Limb (tissue), 2 donors: ENCODE measurements at regions not wholly inside any gene's neighbourhood (a gene's known extent, or its start where the extent isn't known, plus 50 kb on each side); places are given as distances from the start of the nearest gene placed in this dataset.

Source experiments
- DNase-seq, 2 donors: peaks; one replicate each; pipeline ENCODE4 v3.0.0-alpha.2; 2016; ENCODE audit errors: extremely low spot score in 2 of 2

DNA sequence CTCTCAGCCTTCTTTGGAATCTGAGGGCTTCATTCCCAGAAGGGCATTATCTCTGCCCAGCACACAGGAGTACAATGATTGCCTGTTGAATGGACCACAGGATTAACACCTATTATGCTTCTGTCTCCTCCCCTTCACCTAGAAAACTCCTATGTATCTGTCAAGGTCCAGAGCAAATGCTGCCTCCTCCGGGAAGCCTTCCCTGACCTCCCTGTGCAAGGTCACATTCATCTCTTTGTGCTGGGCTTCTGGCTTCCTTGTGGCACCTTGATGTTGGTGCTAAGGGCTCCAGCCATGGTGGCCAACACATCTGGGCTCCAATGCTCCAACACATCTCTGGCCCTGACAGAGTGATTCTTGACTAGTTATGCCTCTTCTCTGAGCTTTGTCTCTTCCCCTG is 49.9 kb upstream of the ATP2B2 start:
- peak in 1 of 2 donors; percentile 1 for DNase-seq

DNA sequence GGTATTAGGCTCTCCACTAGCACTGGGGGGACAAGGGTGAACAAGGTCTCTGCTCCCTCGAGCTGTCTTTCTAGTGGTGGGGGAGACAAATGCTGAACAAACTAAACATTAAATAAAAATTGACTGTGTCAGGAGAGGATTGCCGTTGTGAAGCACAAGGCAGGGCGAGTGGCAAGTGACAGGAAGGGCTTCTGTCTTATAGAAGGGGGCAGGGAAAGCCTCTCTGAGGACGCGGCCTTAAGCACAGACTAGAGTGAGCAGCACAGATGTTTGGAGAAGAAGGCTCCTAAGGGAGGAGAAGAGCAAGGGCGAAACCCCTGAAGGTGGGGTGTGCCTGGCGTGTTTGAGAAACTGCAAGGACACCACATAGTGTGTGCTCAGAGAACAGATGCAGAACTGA is 50.9 kb upstream of the ATP2B2 start:
- peak in 1 of 2 donors; percentile 12 for DNase-seq

- DNase-seq, result peak in 1 of 2 donors; percentile 7
Observed at GRCh38 chr3:10557250-10557649, 51.9 kb upstream of the ATP2B2 start.

- peak in 1 of 2 donors; percentile 12 for DNase-seq
Observed at GRCh38 chr3:10557781-10558373, 52.5 kb upstream of the ATP2B2 start.

DNA sequence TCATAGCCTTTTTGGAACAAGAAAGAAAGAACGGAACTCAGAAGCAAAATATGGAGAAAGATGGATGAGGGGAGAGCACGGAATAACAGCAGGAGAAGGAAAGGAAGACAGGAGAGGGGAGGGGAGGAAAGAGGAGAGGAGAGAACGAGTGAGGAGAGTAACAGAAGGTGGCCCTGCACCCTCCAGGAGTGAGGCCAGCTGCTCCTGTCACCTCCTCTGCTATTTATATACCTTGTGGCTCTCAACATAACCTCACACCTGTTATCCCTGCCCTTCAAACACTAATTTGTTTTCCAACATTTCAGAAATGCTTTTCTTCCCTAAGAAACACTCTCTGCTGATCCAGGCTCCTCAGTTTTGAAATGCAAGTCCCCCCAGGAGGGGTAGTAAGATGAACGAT is 53.4 kb upstream of the ATP2B2 start:
- peak in 1 of 2 donors; percentile 22 for DNase-seq

DNA sequence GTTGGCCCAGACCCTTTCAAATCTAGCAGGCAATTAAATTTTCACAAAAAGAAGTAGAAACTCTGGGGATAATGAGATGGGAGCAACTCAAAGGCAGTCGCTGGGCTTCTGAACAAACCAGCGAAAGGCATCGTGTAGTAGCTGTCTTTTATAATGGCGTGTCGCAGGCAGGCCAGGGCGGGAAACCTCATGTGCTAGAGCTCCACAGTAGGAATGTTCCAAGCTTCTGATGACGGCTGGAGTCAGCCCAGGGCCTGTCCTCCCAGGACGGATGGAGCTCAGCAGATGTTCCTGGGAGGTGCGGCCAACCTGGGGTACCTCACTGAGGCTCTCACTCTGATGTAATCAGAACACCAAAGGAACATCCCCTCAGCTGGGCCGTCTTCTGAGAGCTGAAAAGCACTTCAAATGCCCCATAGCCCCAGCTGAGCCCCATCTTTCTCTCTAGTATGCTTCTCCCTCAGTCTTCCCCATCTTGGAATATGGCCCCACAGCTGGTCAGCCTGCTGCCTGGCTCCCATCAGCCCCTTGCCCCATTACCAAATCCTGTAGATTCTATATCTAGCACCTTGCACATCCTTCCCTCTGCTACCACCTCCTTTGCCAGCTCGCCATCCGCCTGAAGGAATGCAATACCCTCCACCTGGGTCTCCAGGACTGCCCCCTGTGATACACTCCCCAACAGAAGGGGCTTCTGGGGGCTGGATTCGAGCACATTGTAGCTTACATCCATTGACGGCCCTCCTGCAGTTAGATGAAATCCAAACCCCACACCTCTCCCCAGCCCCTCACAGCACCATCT is 54.9 kb upstream of the ATP2B2 start:
- peak in 1 of 2 donors; percentile 8 for DNase-seq

DNA sequence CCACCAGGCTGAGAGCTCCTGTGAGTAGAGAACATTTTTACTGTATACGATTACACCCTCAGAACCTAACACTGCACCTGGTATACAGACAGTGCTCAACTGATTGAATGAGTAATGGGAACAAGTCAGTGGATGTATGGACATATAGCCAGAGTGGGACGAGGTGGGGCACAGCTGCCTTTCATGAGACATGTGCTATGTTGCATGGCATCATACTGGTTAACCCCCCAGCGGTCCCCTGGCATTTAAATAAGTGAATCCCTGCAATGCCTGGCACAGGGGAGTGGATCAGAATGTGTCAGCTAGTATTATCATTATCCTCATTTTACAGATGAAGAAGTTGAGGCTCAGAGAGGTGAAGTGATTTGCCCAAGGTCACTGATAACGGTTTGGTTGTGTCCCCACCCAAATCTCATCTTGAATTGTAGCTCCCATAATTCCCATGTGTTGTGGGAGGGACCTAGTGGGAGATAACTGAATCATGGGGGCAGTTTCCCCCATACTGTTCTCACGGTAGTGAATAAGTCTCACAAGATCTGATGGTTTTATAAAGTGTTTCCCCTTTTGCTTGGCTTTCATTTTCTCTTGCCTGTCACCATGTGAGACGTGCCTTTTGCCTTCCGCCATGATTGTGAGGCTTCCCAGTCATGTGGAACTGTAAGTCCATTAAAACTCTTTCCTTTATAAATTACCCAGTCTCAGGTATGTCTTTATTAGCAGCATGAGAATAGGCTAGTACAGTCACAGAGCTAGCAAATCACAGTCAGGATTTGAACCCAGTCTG is 56.0 kb upstream of the ATP2B2 start:
- no peak for DNase-seq

- DNase-seq, result no peak
Observed at GRCh38 chr3:10561946-10562560, 56.7 kb upstream of the ATP2B2 start.

- DNase-seq, result no peak
Observed at GRCh38 chr3:10563396-10563795, 58.0 kb upstream of the ATP2B2 start.

DNA sequence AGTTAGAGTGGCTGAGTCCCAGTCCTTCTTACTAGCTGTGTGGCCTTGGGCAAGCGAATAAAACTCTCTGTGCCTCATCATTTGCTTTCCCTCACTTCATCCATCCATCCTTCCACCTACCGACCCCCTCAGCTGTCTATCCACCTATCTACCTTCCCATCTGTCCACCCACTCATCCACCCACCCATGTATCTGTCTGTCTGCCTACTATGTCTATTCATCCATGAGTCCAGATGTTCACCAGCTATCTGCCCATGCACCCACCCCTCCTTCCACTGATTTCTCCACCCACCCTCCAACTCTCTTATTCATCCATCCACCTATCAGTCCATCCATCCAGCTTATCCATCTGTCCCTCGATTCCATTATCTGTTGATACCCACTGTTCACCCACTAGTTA is 60.4 kb upstream of the ATP2B2 start:
- DNase-seq, result no peak

GRCh38 chr3:10566451-10566850 is 61.1 kb upstream of the ATP2B2 start:
- DNase-seq, result no peak

DNA sequence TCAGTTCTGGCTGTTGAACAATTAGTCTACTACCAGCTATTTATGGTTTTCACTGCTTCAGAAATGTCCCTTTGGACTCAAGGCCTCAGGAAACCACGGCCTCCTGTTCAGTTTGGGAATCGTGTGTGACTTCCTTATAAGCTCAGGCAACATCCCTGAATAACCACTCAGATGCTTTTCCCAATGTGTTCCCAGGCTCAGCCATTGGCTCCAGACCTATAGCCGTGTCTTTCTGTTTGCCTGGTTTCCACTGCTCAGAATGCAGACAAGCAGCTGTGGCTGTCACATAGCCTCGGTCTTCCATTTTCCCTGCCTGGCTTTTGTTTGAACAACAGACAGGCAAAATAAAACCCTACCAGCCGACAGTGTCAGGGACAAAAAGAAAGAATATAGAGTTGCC is 63.2 kb upstream of the ATP2B2 start:
- peak in 1 of 2 donors; percentile 1 for DNase-seq

DNA sequence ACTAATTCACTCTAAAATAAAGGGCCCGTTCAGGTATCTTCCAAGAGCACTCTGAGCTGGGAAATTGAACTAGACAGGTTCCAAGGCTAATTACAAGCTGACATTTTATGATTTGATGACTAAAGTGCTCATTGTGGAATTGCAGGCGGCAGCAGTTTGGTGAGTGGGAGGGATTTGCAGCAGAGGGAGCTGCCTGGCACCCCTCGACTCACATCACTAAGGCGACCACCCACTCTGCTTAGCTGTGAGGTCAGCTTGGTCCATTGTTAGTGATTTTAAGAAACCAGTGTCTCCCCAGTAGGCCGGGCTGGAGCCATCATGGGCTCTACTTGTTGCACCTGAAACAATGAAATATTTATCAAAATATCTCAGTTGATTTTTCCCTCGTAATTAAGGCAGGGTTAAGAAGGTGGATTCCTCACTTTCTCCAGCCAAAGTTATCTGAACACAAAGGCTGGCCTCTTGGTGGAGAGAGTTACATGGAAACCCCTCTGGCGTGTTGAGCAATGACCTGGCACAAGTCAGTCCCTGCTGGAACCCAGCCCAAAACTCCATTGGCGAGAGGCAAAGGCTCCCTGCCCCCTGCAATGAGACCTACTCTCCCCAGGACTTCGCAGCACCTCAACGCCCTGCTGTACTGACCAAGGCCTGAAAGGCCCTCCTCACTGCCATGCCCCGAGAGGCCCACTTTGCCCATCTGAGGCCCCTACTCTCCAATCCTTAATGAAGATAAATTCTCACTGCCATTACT is 65.0 kb upstream of the ATP2B2 start:
- no peak for DNase-seq

GRCh38 chr3:10574101-10574620 is 68.8 kb upstream of the ATP2B2 start:
- no peak for DNase-seq

- no peak for DNase-seq
Observed at GRCh38 chr3:10575601-10576160, 70.3 kb upstream of the ATP2B2 start.

- DNase-seq, result no peak
Observed at GRCh38 chr3:10577486-10577885, 72.1 kb upstream of the ATP2B2 start.

- DNase-seq, result no peak
Observed at GRCh38 chr3:10580426-10580825, 75.0 kb upstream of the ATP2B2 start.

GRCh38 chr3:10581251-10581650 is 75.9 kb upstream of the ATP2B2 start:
- DNase-seq, result no peak

DNA sequence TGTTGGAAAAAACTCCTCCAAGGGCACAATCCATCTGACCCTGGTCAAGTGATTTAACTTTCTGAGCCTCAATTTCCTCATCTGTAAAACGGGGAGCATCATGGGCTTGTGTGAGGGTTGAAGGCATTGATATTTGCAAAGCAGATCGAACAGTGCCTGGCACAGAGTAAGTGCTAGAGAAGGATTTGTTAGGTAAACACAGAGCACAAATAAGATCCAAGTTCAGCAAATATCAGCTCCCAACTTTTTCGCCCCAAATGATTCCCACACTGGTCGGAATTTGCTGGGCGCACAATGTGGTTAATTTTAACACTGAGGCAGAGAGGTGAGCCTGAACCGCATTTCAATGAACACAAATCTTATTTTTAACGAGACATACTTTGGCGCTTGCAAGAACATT is 76.3 kb upstream of the ATP2B2 start:
- DNase-seq, result no peak

- DNase-seq, result no peak
Observed at GRCh38 chr3:10582733-10583132, 77.3 kb upstream of the ATP2B2 start.
